GM04504 (cell line): ENCODE measurements at regions not wholly inside any gene's neighbourhood (a gene's known extent, or its start where the extent isn't known, plus 50 kb on each side); places are given as distances from the start of the nearest gene placed in this dataset.
"Not testable (repeated sequence)": the region's sequence is repeated elsewhere in the genome, so short reads cannot be mapped to it uniquely, and the experiment has no call there.

Experiments
- DNase-seq: peaks from one replicate; pipeline ENCODE4 v3.0.0-alpha.2; 2012; ENCODE audit warnings: low read depth

- not testable (repeated sequence) for DNase-seq
These were observed 199.7 kb upstream of the WSB1 start for GRCh38 chr17:27094179-27094578.

DNA sequence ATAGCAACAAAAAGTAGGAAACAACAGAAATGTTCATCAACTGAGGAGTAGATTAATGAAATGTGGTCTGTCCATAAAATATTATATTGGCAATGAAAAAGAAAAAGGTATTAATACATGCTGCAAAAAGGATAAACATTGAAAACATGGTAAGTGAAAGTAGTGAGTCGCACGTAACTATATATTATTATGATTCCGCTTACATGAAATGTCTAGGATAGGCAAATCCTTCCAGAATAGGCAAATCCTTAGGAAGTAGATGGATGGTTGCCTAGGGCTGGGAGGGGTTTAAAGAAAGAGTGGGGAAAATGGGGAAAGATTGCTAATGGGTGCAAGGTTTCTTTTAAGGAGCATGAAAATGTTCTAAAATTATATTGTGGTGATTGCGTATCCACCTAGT, 198.1 kb upstream of the WSB1 start:
- DNase-seq = not testable (repeated sequence)

- DNase-seq = not testable (repeated sequence)
These were observed 194.6 kb upstream of the WSB1 start for GRCh38 chr17:27099266-27099665.

DNA sequence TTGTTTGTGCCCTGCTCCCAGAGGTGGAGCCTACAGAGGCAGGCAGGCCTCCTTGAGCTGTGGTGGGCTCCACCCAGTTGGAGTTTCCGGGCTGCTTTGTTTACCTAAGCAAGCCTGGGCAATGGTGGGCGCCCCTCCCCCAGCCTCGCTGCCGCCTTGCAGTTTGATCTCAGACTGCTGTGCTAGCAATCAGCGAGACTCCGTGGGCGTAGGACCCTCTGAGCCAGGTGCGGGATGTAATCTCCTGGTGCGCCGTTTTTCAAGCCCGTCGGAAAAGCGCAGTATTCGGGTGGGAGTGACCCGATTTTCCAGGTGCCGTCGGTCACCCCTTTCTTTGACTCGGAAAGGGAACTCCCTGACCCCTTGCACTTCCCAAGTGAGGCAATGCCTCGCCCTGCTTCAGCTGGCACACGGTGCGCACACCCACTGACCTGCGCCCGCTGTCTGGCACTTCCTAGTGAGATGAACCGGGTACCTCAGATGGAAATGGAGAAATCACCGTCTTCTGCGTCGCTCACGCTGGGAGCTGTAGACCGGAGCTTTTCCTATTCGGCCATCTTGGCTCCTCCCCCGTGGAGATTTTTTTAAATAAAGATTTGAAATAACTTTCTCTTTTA, 189.2 kb upstream of the WSB1 start:
- DNase-seq = not testable (repeated sequence)

DNA sequence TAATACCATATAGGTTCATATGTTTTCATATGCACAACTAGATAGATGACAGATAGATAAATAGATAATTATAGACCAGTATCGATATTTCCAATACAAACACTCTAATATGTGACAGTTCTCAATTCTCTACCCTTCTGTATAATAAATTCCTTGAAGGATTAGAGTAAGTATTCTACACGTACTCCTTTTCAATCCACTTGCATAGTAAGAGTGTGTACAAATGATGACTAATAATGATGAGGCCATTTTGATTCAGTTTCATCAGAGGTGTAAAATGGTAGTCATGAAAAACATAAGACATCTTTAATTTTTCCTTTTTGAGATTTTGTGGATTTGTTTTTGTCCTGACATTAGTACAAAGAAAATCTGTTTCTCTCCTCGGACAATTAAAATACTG, 188.3 kb upstream of the WSB1 start:
- no peak for DNase-seq

DNA sequence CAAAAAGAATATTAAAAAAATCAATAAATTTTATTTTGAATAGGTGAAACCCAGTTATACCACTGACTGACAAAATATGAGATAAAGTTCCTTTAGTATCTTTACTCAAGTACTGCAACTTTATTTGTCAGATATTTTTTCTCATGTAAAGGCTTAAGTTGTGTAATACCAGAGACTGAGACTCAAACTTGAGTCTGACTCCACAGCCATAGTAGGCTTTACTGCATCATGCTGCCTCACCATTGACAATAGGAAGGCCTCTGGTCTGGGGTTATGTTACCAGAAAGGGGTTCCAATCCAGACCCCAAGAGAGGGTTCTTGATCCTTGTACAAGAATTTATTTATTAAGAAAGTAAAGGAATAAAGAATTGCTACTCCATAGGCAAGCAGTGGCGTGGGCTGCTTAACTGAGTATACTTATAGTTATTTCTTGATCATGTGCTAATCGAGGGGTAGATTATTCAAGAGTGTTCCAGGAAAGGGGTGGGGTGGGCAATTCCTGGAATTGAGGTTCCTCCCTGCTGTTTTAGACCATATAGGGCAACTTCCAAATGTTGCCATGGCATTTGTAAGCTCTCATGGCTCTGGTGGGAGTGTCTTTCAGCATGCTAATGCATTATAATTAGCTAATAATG, 187.4 kb upstream of the WSB1 start:
- DNase-seq = no peak

GRCh38 chr17:27106982-27107360, 186.9 kb upstream of the WSB1 start:
- DNase-seq = no peak

GRCh38 chr17:27107386-27108328, 186.3 kb upstream of the WSB1 start:
- not testable (repeated sequence) for DNase-seq

DNA sequence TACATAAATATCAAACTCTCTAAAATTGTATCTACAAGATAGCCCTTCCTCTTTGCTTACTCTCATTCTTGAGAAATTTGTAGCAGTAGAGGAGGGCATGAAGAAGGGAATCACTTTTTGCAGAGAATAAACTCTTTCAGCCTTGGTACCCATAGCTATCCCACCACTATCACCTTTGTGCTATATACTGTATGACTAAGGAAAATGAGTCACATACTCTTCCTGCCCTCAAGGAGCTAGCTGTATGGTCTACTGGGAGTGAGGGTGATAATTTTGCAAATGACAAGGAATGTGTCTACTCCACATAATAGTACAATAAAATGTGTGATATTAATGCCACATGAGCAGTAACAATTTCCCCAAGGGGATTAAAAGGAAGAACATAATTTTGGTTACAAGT, 184.6 kb upstream of the WSB1 start:
- no peak for DNase-seq

DNA sequence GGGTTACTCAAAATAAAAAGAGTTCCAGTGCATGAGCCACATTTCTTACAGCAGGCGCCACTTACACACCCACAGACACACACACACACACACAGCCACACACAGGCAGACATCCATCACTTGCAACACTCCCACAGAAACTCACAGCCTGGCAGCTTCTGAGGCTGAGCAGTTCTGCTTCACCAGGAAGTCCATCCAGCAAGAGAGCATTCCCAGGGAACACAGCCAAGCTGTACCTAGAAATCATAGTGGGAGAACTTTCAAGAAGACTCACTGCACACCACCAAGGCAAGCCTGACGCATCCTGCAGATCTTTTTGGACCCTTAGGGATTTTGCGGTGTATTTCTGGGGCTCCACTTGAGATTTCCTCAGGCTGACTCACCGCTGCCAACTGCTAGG, 140.9 kb upstream of the WSB1 start:
- DNase-seq = no peak

GRCh38 chr17:27155866-27156265, 138.0 kb upstream of the WSB1 start:
- no peak for DNase-seq

GRCh38 chr17:27157297-27157696, 136.6 kb upstream of the WSB1 start:
- DNase-seq = no peak

DNA sequence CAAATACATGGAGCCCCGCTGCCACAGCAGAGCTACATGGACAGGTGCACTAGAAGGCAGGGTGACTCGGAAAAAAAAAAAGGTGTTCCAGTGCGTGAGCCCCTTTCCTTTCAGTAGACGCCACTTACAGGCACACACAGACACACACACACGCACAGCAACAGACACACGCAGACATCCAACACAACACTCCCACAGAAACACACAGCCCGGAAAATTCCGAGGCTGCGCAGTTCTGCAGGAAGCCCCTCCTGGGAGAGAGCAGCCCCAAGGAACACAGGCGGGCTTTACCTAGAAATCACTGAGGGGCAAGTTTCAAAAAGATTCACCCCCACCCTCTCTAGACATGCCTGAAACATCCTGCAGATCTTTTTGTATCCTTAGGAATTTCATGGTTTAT, 136.0 kb upstream of the WSB1 start:
- no peak for DNase-seq

DNA sequence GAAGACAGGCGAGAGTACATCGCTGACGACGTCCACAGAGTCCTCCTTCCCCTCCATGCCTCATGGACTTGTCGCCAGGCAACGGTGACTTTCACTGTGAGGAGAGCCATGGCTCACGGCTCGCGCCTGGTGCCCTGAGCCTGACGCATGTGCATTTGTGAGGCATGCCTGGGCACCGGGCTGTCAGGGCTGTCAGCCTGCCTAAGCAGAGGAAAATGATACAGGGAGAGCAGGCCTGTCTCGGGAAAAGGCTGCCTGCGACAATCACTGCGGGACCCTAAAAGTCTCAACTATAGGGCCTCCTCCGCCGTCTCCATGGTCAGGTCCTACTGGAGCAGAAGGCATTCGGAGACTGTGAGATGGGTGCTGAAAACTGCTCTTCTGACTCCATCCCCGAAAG, 135.5 kb upstream of the WSB1 start:
- DNase-seq = no peak

GRCh38 chr17:27180322-27180721, 113.6 kb upstream of the WSB1 start:
- no peak for DNase-seq

DNA sequence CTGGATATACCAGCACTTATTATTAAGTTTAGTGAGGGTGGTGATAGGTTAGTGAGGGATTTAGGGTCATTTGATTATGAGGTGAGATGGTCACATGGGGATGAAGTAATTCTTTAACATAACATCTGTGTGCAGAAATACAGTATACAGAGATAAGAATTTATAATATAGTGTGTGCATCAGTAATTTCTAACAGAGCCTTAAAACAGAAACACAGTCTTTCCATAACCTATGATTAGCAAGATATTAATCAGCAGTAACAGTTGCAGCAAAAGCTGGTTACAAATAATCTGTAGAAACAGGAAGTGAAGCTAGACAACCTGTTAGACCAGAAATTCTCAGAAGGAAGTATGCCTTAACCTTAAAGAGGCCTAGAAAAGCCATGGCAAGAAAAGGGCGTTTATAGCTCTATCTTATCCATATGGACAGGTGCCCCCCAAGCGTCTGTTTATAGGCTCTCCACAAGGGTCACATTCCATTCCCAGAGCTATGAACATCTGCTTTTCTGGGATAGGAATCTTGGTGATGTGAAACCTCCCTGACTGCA, 112.5 kb upstream of the WSB1 start:
- DNase-seq = not testable (repeated sequence)

DNA sequence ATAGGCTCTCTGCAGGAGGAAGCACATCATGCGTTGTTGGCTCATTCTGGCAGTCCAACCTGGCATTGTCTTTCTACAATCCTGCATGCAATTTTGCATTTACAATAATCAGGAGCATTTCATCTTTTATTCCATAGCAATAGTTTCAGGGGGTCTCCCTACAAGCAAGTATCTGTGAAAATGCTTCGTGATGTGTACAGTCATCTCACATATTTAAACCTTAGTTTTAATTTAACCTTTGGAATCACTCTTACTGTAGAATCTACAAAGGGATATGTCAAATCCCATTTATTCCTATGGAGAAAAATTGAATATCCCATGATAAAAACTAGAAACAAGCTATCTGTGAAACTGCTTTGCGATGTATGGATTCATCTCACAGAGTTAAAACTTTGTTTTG, 112.0 kb upstream of the WSB1 start:
- DNase-seq = no peak

DNA sequence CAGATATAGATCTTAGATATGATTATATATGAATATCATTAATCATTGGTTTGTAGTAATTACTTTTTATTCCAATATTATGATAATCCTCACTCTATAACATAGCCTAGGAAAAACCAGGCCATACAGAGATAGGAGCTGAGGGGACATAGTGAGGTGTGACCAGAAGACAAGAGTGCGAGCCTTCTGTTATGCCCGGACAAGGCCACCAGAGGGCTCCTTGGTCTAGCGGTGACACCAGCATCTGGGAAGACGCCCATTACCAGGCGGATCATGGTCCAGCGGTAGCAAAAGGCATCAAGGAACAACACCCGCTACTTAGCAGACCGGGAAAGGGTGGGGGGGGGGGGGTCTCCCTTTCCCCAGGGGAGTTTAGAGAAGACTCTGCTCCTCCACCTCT, 96.4 kb upstream of the WSB1 start:
- DNase-seq = not testable (repeated sequence)

DNA sequence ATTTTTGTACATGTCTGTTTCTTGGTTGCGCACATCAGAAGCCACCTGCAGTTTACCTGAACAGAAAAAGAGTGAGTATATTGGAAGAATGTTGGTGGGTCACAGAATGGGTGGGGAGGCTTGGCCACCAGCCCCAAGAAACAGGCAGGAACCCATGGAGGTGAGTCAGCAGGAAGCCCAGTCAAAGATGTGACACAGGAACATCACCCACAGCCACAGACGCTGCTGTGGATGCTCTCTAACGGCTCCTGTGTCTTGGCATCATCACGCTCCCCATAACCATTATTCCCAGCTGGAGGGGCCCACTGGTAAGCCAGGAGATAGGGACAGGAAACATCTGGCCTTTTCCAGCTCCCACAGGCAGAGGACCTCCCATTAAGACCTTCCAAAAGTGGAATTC, 94.0 kb upstream of the WSB1 start:
- DNase-seq = no peak

- DNase-seq = no peak
These were observed 93.4 kb upstream of the WSB1 start for GRCh38 chr17:27200476-27200875.

DNA sequence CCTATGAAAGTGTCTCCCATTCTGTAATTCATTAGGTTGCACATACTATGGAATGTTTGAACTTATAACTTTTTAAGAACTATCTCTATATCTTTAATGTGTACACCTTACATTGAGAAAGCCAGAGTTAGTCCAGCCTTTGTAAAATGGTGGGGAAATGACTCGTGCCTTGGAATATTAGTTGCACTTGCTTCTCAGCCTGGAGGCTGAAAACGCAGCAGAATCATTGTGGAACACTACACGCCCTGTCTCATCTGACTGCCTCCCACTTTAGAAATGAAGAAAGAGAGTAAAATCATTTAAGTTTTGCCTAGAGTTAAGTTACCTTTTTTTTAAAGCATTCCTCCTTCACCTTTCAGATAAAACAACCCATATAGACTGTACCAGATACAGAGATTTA, 90.7 kb upstream of the WSB1 start:
- DNase-seq = no peak

GRCh38 chr17:27206447-27206846, 87.5 kb upstream of the WSB1 start:
- DNase-seq = no peak

GRCh38 chr17:27207073-27207513, 86.8 kb upstream of the WSB1 start:
- peak; percentile 46 for DNase-seq
